ENCODE measurements at regions not wholly inside any gene's neighbourhood (a gene's known extent, or its start where the extent isn't known, plus 50 kb on each side); places are given as distances from the start of the nearest gene placed in this dataset.

DNA sequence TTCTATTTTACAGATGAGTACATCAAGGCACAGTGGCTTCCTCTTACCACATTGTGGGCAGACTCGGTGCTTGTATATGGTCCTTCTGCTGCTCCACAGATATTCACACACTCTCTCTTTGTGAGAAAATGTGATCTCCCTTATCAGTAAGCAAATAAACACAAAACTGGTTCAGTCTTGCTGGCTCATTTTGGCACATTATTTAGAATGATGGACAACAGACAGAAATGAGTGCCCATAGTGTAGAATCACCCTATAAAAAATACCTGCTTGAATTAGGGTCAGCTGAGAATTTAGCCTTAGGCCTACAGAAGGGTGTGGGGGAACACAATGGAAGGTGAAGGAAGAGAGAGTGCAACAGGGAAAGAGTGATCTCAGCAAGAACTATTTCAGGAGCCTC is 423.1 kb downstream of the HLX start:
- TF ChIP-seq SPI1 (IDR thresholded peaks at IDR 0.05; ENCODE audit: borderline replicate concordance, low read depth) (no peak), GABPA (IDR thresholded peaks at IDR 0.05; ENCODE audit: low read depth) (no peak), POLR2AphosphoS5 (IDR thresholded peaks at IDR 0.05; ENCODE audit: low read depth) (no peak)
- TF ChIP-seq, protein P1, sequence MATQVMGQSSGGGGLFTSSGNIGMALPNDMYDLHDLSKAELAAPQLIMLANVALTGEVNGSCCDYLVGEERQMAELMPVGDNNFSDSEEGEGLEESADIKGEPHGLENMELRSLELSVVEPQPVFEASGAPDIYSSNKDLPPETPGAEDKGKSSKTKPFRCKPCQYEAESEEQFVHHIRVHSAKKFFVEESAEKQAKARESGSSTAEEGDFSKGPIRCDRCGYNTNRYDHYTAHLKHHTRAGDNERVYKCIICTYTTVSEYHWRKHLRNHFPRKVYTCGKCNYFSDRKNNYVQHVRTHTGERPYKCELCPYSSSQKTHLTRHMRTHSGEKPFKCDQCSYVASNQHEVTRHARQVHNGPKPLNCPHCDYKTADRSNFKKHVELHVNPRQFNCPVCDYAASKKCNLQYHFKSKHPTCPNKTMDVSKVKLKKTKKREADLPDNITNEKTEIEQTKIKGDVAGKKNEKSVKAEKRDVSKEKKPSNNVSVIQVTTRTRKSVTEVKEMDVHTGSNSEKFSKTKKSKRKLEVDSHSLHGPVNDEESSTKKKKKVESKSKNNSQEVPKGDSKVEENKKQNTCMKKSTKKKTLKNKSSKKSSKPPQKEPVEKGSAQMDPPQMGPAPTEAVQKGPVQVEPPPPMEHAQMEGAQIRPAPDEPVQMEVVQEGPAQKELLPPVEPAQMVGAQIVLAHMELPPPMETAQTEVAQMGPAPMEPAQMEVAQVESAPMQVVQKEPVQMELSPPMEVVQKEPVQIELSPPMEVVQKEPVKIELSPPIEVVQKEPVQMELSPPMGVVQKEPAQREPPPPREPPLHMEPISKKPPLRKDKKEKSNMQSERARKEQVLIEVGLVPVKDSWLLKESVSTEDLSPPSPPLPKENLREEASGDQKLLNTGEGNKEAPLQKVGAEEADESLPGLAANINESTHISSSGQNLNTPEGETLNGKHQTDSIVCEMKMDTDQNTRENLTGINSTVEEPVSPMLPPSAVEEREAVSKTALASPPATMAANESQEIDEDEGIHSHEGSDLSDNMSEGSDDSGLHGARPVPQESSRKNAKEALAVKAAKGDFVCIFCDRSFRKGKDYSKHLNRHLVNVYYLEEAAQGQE (IDR thresholded peaks at IDR 0.05; ENCODE audit: insufficient replicate concordance, low read depth) = no peak
- TF ChIP-seq, protein P2, sequence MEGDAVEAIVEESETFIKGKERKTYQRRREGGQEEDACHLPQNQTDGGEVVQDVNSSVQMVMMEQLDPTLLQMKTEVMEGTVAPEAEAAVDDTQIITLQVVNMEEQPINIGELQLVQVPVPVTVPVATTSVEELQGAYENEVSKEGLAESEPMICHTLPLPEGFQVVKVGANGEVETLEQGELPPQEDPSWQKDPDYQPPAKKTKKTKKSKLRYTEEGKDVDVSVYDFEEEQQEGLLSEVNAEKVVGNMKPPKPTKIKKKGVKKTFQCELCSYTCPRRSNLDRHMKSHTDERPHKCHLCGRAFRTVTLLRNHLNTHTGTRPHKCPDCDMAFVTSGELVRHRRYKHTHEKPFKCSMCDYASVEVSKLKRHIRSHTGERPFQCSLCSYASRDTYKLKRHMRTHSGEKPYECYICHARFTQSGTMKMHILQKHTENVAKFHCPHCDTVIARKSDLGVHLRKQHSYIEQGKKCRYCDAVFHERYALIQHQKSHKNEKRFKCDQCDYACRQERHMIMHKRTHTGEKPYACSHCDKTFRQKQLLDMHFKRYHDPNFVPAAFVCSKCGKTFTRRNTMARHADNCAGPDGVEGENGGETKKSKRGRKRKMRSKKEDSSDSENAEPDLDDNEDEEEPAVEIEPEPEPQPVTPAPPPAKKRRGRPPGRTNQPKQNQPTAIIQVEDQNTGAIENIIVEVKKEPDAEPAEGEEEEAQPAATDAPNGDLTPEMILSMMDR (IDR thresholded peaks at IDR 0.05; ENCODE audit: insufficient read depth, low read length) = no peak
- Histone ChIP-seq H3K4me3 (replicated peaks; ENCODE audit: insufficient read depth, low read length) (no peak overlapping the region), H3K27ac (replicated peaks) (no peak overlapping the region), H3K27me3 (ENCODE audit: insufficient read depth, poor library complexity, severe bottlenecking) (no peaks in the 10 kb centered on the region)
- no peak for DNase-seq (ENCODE audit: low read depth in 1 of 2, low spot score in 1 of 2)

DNA sequence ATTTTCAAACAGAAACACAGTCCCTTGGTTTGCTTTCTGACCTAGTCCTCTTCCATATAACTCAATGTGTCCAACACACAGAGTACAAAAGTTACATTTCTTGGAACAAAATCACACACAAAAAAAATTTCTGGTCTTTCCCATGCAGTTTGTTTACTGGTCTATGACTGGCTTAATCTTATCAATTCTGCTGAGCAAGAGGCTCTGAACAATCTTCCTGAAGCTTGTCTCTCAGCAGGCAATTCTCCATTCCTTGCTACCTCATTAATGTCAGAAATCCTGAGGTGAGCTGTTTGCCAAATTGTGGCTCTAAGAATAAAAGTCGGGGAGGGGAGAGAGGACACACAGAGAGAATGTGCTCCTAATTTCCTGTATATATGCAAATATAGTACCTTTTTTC is 423.6 kb downstream of the HLX start:
- TF ChIP-seq GABPA (IDR thresholded peaks at IDR 0.05; ENCODE audit: low read depth) (no peak), POLR2AphosphoS5 (IDR thresholded peaks at IDR 0.05; ENCODE audit: low read depth) (no peak), SPI1 (IDR thresholded peaks at IDR 0.05; ENCODE audit: borderline replicate concordance, low read depth) (no peak)
- TF ChIP-seq, protein P2 (IDR thresholded peaks at IDR 0.05; ENCODE audit: insufficient read depth, low read length) = no peak
- TF ChIP-seq, protein P1 (IDR thresholded peaks at IDR 0.05; ENCODE audit: insufficient replicate concordance, low read depth) = no peak

DNA sequence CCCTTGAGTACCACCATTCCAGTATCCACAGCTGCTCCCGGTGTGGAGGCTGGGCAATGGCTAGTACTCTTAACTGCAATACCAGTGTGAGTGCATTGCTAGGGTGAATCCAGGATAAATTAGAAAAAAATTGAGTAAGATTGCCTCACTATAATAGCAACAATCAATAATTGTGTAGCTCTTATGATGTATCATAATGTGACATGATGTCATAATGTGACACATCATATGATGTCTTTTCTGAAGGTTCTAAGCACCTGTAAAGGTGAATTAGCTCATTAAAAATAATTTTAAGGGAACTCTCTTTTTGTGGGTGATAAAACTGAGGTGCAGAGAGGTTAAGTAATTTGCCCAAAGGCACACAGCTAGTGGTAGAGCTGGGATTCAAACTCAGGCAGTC is 424.4 kb downstream of the HLX start:
- TF ChIP-seq, protein P2 (IDR thresholded peaks at IDR 0.05; ENCODE audit: insufficient read depth, low read length) = no peak
- TF ChIP-seq GABPA (IDR thresholded peaks at IDR 0.05; ENCODE audit: low read depth) (no peak), POLR2AphosphoS5 (IDR thresholded peaks at IDR 0.05; ENCODE audit: low read depth) (no peak)
- TF ChIP-seq, protein P1 (IDR thresholded peaks at IDR 0.05; ENCODE audit: insufficient replicate concordance, low read depth) = no peak
- no peak overlapping the region for H3K4me3 ChIP-seq (replicated peaks; ENCODE audit: insufficient read depth, low read length)

More for the DNA sequence above, 423.6 kb downstream of the HLX start:
- Histone ChIP-seq H3K27me3 (ENCODE audit: insufficient read depth, poor library complexity, severe bottlenecking) (no peaks in the 10 kb centered on the region), H3K27ac (replicated peaks) (no peak overlapping the region), H3K4me3 (replicated peaks; ENCODE audit: insufficient read depth, low read length) (no peak overlapping the region)
- no peak for DNase-seq (ENCODE audit: low read depth in 1 of 2, low spot score in 1 of 2)

More for the DNA sequence above, 424.4 kb downstream of the HLX start:
- DNase-seq (ENCODE audit: low read depth in 1 of 2, low spot score in 1 of 2) = no peak
- Histone ChIP-seq H3K27me3 (ENCODE audit: insufficient read depth, poor library complexity, severe bottlenecking) (no peaks in the 10 kb centered on the region), H3K27ac (replicated peaks) (no peak overlapping the region)
